SK-N-SH (cell line): ENCODE measurements at regions not wholly inside any gene's neighbourhood (a gene's known extent, or its start where the extent isn't known, plus 50 kb on each side); places are given as distances from the start of the nearest gene placed in this dataset.

ENCODE experiments used
- CTCF ChIA-PET: fragments of 300-600, 350-600 bp; formaldehyde crosslinking; extraction: SDS; loops from one replicate; lab custom pipeline; 2021; lab: Yijun Ruan, JAX
- POLR2A ChIA-PET: fragments of 350-600 bp; sonication (Branson Sonifier 250); formaldehyde crosslinking; extraction: SDS; loops from one replicate; lab custom pipeline; 2020; ENCODE audit warnings: antibody characterized with exemption, inconsistent platforms; lab: Yijun Ruan, JAX
- DNase-seq: peaks from one replicate; pipeline ENCODE4 v3.0.0; 2012
- H2AFZ ChIP-seq: fragments of 200-600 bp; sonication (generic); 2 replicates; pipeline ENCODE4 v1.8.1; 2016; ENCODE audit warnings: antibody characterized with exemption, mild to moderate bottlenecking, low read depth
- H3F3A ChIP-seq: fragments of 200-600 bp; sonication (generic); replicated peaks from 2 replicates; pipeline ENCODE3; 2016; ENCODE audit warnings: antibody characterized with exemption, mild to moderate bottlenecking; ENCODE audit not compliant: insufficient read depth
- H3K27ac ChIP-seq, 2 experiments: fragments of 200-500 bp in 1 of 2; fragments of 200-600 bp in 1 of 2; sonication (Bioruptor generic) in 1 of 2; sonication (generic), shearing (Covaris generic) in 1 of 2; 2 replicates each; pipeline versions ENCODE4 v1.5.1 to v1.6.1; 2014 to 2016; ENCODE audit warnings: low read depth in 2 of 2, inconsistent platforms in 1 of 2, low read length in 1 of 2, mild to moderate bottlenecking in 1 of 2, mixed read lengths in 1 of 2
- H3K27me3 ChIP-seq: fragments of 200-600 bp; sonication (generic), shearing (Covaris generic); 2 replicates; pipeline ENCODE4 v1.6.1; 2016; ENCODE audit warnings: mixed run types; ENCODE audit not compliant: insufficient read depth
- H3K36me3 ChIP-seq, 2 experiments: fragments of 200-500 bp in 1 of 2; fragments of 200-600 bp in 1 of 2; sonication (Bioruptor generic) in 1 of 2; sonication (generic) in 1 of 2; replicated peaks in 1 of 2; 2 replicates each; pipeline versions ENCODE3 to v1.5.1; 2014 to 2016; ENCODE audit warnings: low read length in 1 of 2, mild to moderate bottlenecking in 1 of 2; ENCODE audit not compliant: insufficient read depth in 2 of 2, control insufficient read depth in 1 of 2
- H3K4me1 ChIP-seq, 2 experiments: fragments of 200-500 bp in 1 of 2; fragments of 200-600 bp in 1 of 2; sonication (Bioruptor generic) in 1 of 2; sonication (generic), shearing (Covaris generic) in 1 of 2; 2 replicates each; pipeline versions ENCODE4 v1.5.1 to v1.6.1; 2014 to 2016; ENCODE audit warnings: low read depth in 1 of 2, low read length in 1 of 2, mixed run types in 1 of 2; ENCODE audit not compliant: insufficient read depth in 2 of 2, control insufficient read depth in 1 of 2
- H3K4me2 ChIP-seq: fragments of 200-600 bp; sonication (generic), shearing (Covaris generic); 2 replicates; pipeline ENCODE4 v1.6.1; 2017; ENCODE audit warnings: mixed run types
- H3K4me3 ChIP-seq, 2 experiments: fragments of 200-500 bp in 1 of 2; fragments of 200-600 bp in 1 of 2; sonication (Bioruptor generic) in 1 of 2; sonication (generic), shearing (Covaris generic) in 1 of 2; 2 replicates each; pipeline versions ENCODE4 v1.5.1 to v1.8.1; 2014 to 2016; ENCODE audit warnings: low read depth in 2 of 2, inconsistent platforms in 1 of 2, low read length in 1 of 2, mild to moderate bottlenecking in 1 of 2, mixed read lengths in 1 of 2, moderate library complexity in 1 of 2
- H3K79me2 ChIP-seq: fragments of 200-600 bp; sonication (generic); 2 replicates; pipeline ENCODE4 v1.8.1; 2017; ENCODE audit warnings: mild to moderate bottlenecking; ENCODE audit not compliant: insufficient read depth
- H3K9ac ChIP-seq: fragments of 200-600 bp; sonication (generic); 2 replicates; pipeline ENCODE4 v1.6.1; 2017; ENCODE audit warnings: mixed run types
- H3K9me2 ChIP-seq: fragments of 200-600 bp; sonication (generic); 2 replicates; pipeline ENCODE4 v1.6.1; 2017; ENCODE audit warnings: mixed run types
- H3K9me3 ChIP-seq: fragments of 200-600 bp; sonication (generic); 2 replicates; pipeline ENCODE4 v1.6.1; 2017; ENCODE audit warnings: mixed run types, mild to moderate bottlenecking, moderate library complexity
- H4K20me1 ChIP-seq: fragments of 200-600 bp; sonication (generic); 2 replicates; pipeline ENCODE4 v1.6.1; 2017; ENCODE audit warnings: mild to moderate bottlenecking, mixed run types; ENCODE audit not compliant: insufficient read depth
- CHD2 ChIP-seq: fragments of 150-350 bp; IDR thresholded peaks from 2 replicates; pipeline ENCODE4 v1.6.1; 2018; ENCODE audit warnings: low read length; ENCODE audit not compliant: partially characterized antibody
- ELF1 ChIP-seq: IDR thresholded peaks from 2 replicates; pipeline ENCODE4 v1.4.0; 2012
- EP300 ChIP-seq, 2 experiments: IDR thresholded peaks; 2 replicates each; pipeline versions ENCODE4 v1.4.0 to v1.6.1; 2012; ENCODE audit warnings: borderline replicate concordance in 1 of 2, low read depth in 1 of 2, low read length in 1 of 2
- EZH2phosphoT487 ChIP-seq: fragments of 200-600 bp; sonication (generic); IDR thresholded peaks from 2 replicates; pipeline ENCODE4 v1.6.1; 2017; ENCODE audit warnings: low read depth, mixed run types, mild to moderate bottlenecking, antibody characterized with exemption, moderate library complexity, borderline replicate concordance
- FOSL2 ChIP-seq: IDR thresholded peaks from 2 replicates; pipeline ENCODE4 v1.4.0; 2012; ENCODE audit warnings: low read depth, mild to moderate bottlenecking, moderate library complexity, borderline replicate concordance
- FOXJ3 ChIP-seq: sonication (generic); formaldehyde crosslinking; IDR thresholded peaks from 2 replicates; pipeline ENCODE4 v1.5.1; 2020; ENCODE audit warnings: mild to moderate bottlenecking, missing genetic modification reagents
- FOXM1 ChIP-seq: IDR thresholded peaks from 2 replicates; pipeline ENCODE4 v1.4.0; 2012; ENCODE audit warnings: low read depth, mild to moderate bottlenecking
- GATA2 ChIP-seq: sonication (generic); formaldehyde crosslinking; IDR thresholded peaks from 2 replicates; pipeline ENCODE4 v1.5.0; 2020; ENCODE audit warnings: mild to moderate bottlenecking, missing genetic modification reagents
- IRF3 ChIP-seq: fragments of 150-350 bp; IDR thresholded peaks from 2 replicates; pipeline ENCODE4 v1.6.1; 2016; ENCODE audit warnings: mild to moderate bottlenecking, low read depth, low read length
- MAX ChIP-seq: IDR thresholded peaks from 2 replicates; pipeline ENCODE4 v1.4.0; 2012; ENCODE audit warnings: low read depth
- MEF2A ChIP-seq: IDR thresholded peaks from 2 replicates; pipeline ENCODE4 v1.4.0; 2012; ENCODE audit warnings: low read depth, borderline replicate concordance
- MXI1 ChIP-seq: IDR thresholded peaks from 2 replicates; pipeline ENCODE4 v1.6.1; 2012; ENCODE audit warnings: mild to moderate bottlenecking, low read depth, low read length, improper control_type of control experiment
- NRF1 ChIP-seq: IDR thresholded peaks from 2 replicates; pipeline ENCODE4 v1.6.1; 2012; ENCODE audit warnings: low read depth, mild to moderate bottlenecking, low read length
- POLR2AphosphoS5 ChIP-seq: IDR thresholded peaks from 2 replicates; pipeline ENCODE4 v1.6.1; 2012; ENCODE audit warnings: low read depth, low read length
- RCOR1 ChIP-seq: fragments of 150-350 bp; IDR thresholded peaks from 2 replicates; pipeline ENCODE4 v1.6.1; 2017; ENCODE audit warnings: antibody characterized with exemption, low read length
- REST ChIP-seq: IDR thresholded peaks from 2 replicates; pipeline ENCODE4 v1.6.1; 2012; ENCODE audit warnings: mild to moderate bottlenecking, low read depth, low read length, moderate library complexity
- RFX5 ChIP-seq: IDR thresholded peaks from 2 replicates; pipeline ENCODE4 v1.6.1; 2012; ENCODE audit warnings: mild to moderate bottlenecking, improper control_type of control experiment, low read length
- RXRA ChIP-seq: IDR thresholded peaks from 2 replicates; pipeline ENCODE4 v1.4.0; 2012; ENCODE audit warnings: low read depth, mild to moderate bottlenecking, borderline replicate concordance
- SIN3A ChIP-seq: IDR thresholded peaks from 2 replicates; pipeline ENCODE4 v1.6.1; 2012; ENCODE audit warnings: low read depth, mild to moderate bottlenecking, low read length, moderate library complexity, borderline replicate concordance
- SMC3 ChIP-seq: IDR thresholded peaks from 2 replicates; pipeline ENCODE4 v1.6.1; 2012; ENCODE audit warnings: low read depth, low read length, improper control_type of control experiment
- TCF12 ChIP-seq: IDR thresholded peaks from 2 replicates; pipeline ENCODE4 v1.4.0; 2012
- USF1 ChIP-seq: IDR thresholded peaks from 2 replicates; pipeline ENCODE4 v1.4.0; 2012; ENCODE audit warnings: low read depth, borderline replicate concordance
- WGBS: methylation state at CpG from one replicate; pipeline ENCODE4 v1.1.6; 2017; ENCODE audit warnings: low lambda C conversion rate; 5-methylcytosine and 5-hydroxymethylcytosine counted together

- H3K9me2 ChIP-seq, result no peaks in the 10 kb centered on the region
- ChIA-PET CTCF (no interaction called here), POLR2A (no interaction called here)
- no peaks in the 10 kb centered on the region for H3K27me3 ChIP-seq
- no peak overlapping the region for H3K27ac ChIP-seq
- H3F3A ChIP-seq, result no peaks in the 10 kb centered on the region
- H3K79me2 ChIP-seq, result no peaks in the 10 kb centered on the region
- H3K9ac ChIP-seq, result no peak overlapping the region
- no peak for DNase-seq
- H3K4me1 ChIP-seq, result no peaks in the 10 kb centered on the region
- no peaks in the 10 kb centered on the region for H3K9me3 ChIP-seq
- no peak overlapping the region for H2AFZ ChIP-seq
- no peaks in the 10 kb centered on the region for H4K20me1 ChIP-seq
- no peak overlapping the region for H3K4me2 ChIP-seq
- TF ChIP-seq SIN3A (no peak), SMC3 (no peak), FOXJ3 (CRISPR knock-in tag) (no peak), CHD2 (no peak), GATA2 (CRISPR knock-in tag) (no peak), NRF1 (no peak), IRF3 (no peak), TCF12 (no peak), FOSL2 (no peak), MXI1 (no peak), EP300 (IDR thresholded peaks at IDR 0.05; ENCODE audit: borderline replicate concordance in 1 of 2, low read depth in 1 of 2, low read length in 1 of 2) (no peak), MEF2A (no peak), POLR2AphosphoS5 (no peak), EZH2phosphoT487 (no peak), USF1 (no peak), FOXM1 (no peak)
- TF ChIP-seq, all 33 proteins: peak for 0
- 32% methylated on average over 3 of the region's 3 CpGs for WGBS
- no peaks in the 10 kb centered on the region for H3K36me3 ChIP-seq
- no peak overlapping the region for H3K4me3 ChIP-seq
Measured at GRCh38 chr9:118962426-118962825, 406.8 kb downstream of the BRINP1 start.

- POLR2A ChIA-PET, result no interaction called here
- H3K27me3 ChIP-seq, result no peaks in the 10 kb centered on the region
- H3K9me2 ChIP-seq, result no peaks in the 10 kb centered on the region
- no peaks in the 10 kb centered on the region for H3K36me3 ChIP-seq
- DNase-seq, result no peak
- WGBS, result 32% methylated on average over 2 of the region's 2 CpGs
- H2AFZ ChIP-seq, result no peak overlapping the region
- no peak overlapping the region for H3K27ac ChIP-seq
- H3K9ac ChIP-seq, result no peak overlapping the region
- no peaks in the 10 kb centered on the region for H3K79me2 ChIP-seq
- H3K4me2 ChIP-seq, result no peak overlapping the region
- CTCF ChIA-PET, result no interaction called here
- H3K4me1 ChIP-seq, result no peaks in the 10 kb centered on the region
- no peaks in the 10 kb centered on the region for H3K9me3 ChIP-seq
- H3F3A ChIP-seq, result no peaks in the 10 kb centered on the region
- H3K4me3 ChIP-seq, result no peak overlapping the region
- no peaks in the 10 kb centered on the region for H4K20me1 ChIP-seq
- TF ChIP-seq RCOR1 (no peak), ELF1 (no peak), MEF2A (no peak), RFX5 (no peak), SIN3A (no peak), EP300 (IDR thresholded peaks at IDR 0.05; ENCODE audit: borderline replicate concordance in 1 of 2, low read depth in 1 of 2, low read length in 1 of 2) (no peak), RXRA (no peak), MAX (no peak), POLR2AphosphoS5 (no peak), REST (no peak), USF1 (no peak)
Measured at GRCh38 chr9:118963674-118964073, 405.6 kb downstream of the BRINP1 start.
